Trophoblast cell (in vitro differentiated cells and primary cell): ENCODE measurements at regions not wholly inside any gene's neighbourhood (a gene's known extent, or its start where the extent isn't known, plus 50 kb on each side); places are given as distances from the start of the nearest gene placed in this dataset.
"Not testable (repeated sequence)": the region's sequence is repeated elsewhere in the genome, so short reads cannot be mapped to it uniquely, and the experiment has no call there.

Source experiments
- DNase-seq, 2 donors: peaks; one replicate each; pipeline ENCODE4 v3.0.0-alpha.2; 2016
- H2AFZ ChIP-seq: 2 replicates; pipeline ENCODE4 v1.6.1; 2013; ENCODE audit warnings: low read length, moderate library complexity, mild to moderate bottlenecking; ENCODE audit not compliant: insufficient read depth, poor library complexity
- H2AK5ac ChIP-seq: 2 replicates; pipeline ENCODE4 v1.6.1; 2013; ENCODE audit warnings: mild to moderate bottlenecking, low read length
- H2BK120ac ChIP-seq: 2 replicates; pipeline ENCODE4 v1.6.1; 2013; ENCODE audit warnings: low read length, mild to moderate bottlenecking, moderate library complexity; ENCODE audit not compliant: insufficient read depth, poor library complexity
- H2BK12ac ChIP-seq: 2 replicates; pipeline ENCODE4 v1.6.1; 2013; ENCODE audit warnings: mild to moderate bottlenecking, low read length, moderate library complexity
- H2BK5ac ChIP-seq: 2 replicates; pipeline ENCODE4 v1.6.1; 2013; ENCODE audit warnings: low read length, low read depth, moderate library complexity, mild to moderate bottlenecking; ENCODE audit not compliant: poor library complexity
- H3K14ac ChIP-seq: 2 replicates; pipeline ENCODE4 v1.6.1; 2013; ENCODE audit warnings: mild to moderate bottlenecking, low read length
- H3K18ac ChIP-seq: 2 replicates; pipeline ENCODE4 v1.6.1; 2013; ENCODE audit warnings: mild to moderate bottlenecking, low read length
- H3K23ac ChIP-seq: 2 replicates; pipeline ENCODE4 v1.6.1; 2013; ENCODE audit warnings: low read length
- H3K27ac ChIP-seq: 2 replicates; pipeline ENCODE4 v1.5.1; 2013; ENCODE audit warnings: low read depth, mild to moderate bottlenecking, inconsistent platforms, low read length, moderate library complexity
- H3K27me3 ChIP-seq: 2 replicates; pipeline ENCODE4 v1.6.1; 2013; ENCODE audit warnings: inconsistent platforms, mild to moderate bottlenecking, low read length, moderate library complexity; ENCODE audit not compliant: insufficient read depth
- H3K36me3 ChIP-seq, 2 experiments: 1 replicate in 1 of 2; 2 replicates in 1 of 2; pipeline ENCODE4 v1.6.1; 2013; ENCODE audit warnings: low read length in 2 of 2, mild to moderate bottlenecking in 2 of 2, moderate library complexity in 1 of 2; ENCODE audit not compliant: insufficient read depth in 2 of 2, control insufficient read depth in 1 of 2
- H3K4ac ChIP-seq: 2 replicates; pipeline ENCODE4 v1.6.1; 2013; ENCODE audit warnings: low read depth, mild to moderate bottlenecking, low read length, moderate library complexity
- H3K4me1 ChIP-seq, 2 experiments: 1 replicate in 1 of 2; 2 replicates in 1 of 2; pipeline ENCODE4 v1.6.1; 2013; ENCODE audit warnings: low read length in 2 of 2, mild to moderate bottlenecking in 2 of 2, moderate library complexity in 1 of 2; ENCODE audit not compliant: insufficient read depth in 2 of 2, control insufficient read depth in 1 of 2
- H3K4me2 ChIP-seq: 2 replicates; pipeline ENCODE4 v1.6.1; 2013; ENCODE audit warnings: inconsistent platforms, mild to moderate bottlenecking, low read length, moderate library complexity
- H3K4me3 ChIP-seq: 2 replicates; pipeline ENCODE4 v1.5.1; 2013; ENCODE audit warnings: mild to moderate bottlenecking, low read depth, low read length, inconsistent platforms
- H3K79me1 ChIP-seq: one replicate; pipeline ENCODE4 v1.6.1; 2013; ENCODE audit warnings: low read length
- H3K79me2 ChIP-seq: 2 replicates; pipeline ENCODE4 v1.6.1; 2013; ENCODE audit warnings: low read length, mild to moderate bottlenecking; ENCODE audit not compliant: control insufficient read depth, insufficient read depth, poor library complexity
- H3K9ac ChIP-seq: 2 replicates; pipeline ENCODE4 v1.6.1; 2013; ENCODE audit warnings: mild to moderate bottlenecking, low read length
- H3K9me3 ChIP-seq: 2 replicates; pipeline ENCODE4 v1.6.1; 2013; ENCODE audit warnings: low read depth, mild to moderate bottlenecking, control low read depth, inconsistent platforms, low read length; ENCODE audit not compliant: insufficient read depth
- H4K12ac ChIP-seq: 2 replicates; pipeline ENCODE4 v1.6.1; 2013; ENCODE audit warnings: low read depth, mild to moderate bottlenecking, low read length, moderate library complexity
- H4K8ac ChIP-seq: 2 replicates; pipeline ENCODE4 v1.6.1; 2013; ENCODE audit warnings: low read depth, mild to moderate bottlenecking, low read length, moderate library complexity
- H4K91ac ChIP-seq: one replicate; pipeline ENCODE4 v1.6.1; 2013; ENCODE audit warnings: low read depth, mild to moderate bottlenecking, low read length, moderate library complexity
- WGBS: extraction: QIAGEN DNeasy Blood & Tissue Kit; methylation state at CpG from one replicate; pipeline ENCODE4 v1.1.7; 2013; ENCODE audit warnings: missing lambda C conversion rate; ENCODE audit not compliant: insufficient read length, insufficient coverage; ENCODE audit errors: extremely low coverage; 5-methylcytosine and 5-hydroxymethylcytosine counted together

GRCh38 chr4:189658831-189659230 is 281.8 kb upstream of the FRG1 start:
- H3K18ac ChIP-seq, H3K27ac ChIP-seq, H2AK5ac ChIP-seq, H2BK120ac ChIP-seq, H3K9me3 ChIP-seq, H3K4me3 ChIP-seq, H3K14ac ChIP-seq, H3K4me2 ChIP-seq, DNase-seq, H2BK5ac ChIP-seq, H2BK12ac ChIP-seq, H3K9ac ChIP-seq, H3K27me3 ChIP-seq, H3K4me1 ChIP-seq, H3K79me2 ChIP-seq, H4K12ac ChIP-seq, H3K23ac ChIP-seq, H3K4ac ChIP-seq, H4K8ac ChIP-seq, H2AFZ ChIP-seq, H3K79me1 ChIP-seq, H3K36me3 ChIP-seq, H4K91ac ChIP-seq: not testable (repeated sequence)
- WGBS, result no CpG with 5 or more reads among the region's 5 CpGs

GRCh38 chr4:189659287-189659686 is 281.4 kb upstream of the FRG1 start:
- H3K27ac ChIP-seq, result no peak overlapping the region
- H3K4me3 ChIP-seq, result no peak overlapping the region
- H2BK5ac ChIP-seq, result no peak overlapping the region
- no peaks in the 10 kb centered on the region for H3K36me3 ChIP-seq
- H3K4me2 ChIP-seq, result no peak overlapping the region
- no peak overlapping the region for H3K23ac ChIP-seq
- no peak overlapping the region for H4K91ac ChIP-seq
- no peak overlapping the region for H2AFZ ChIP-seq
- H3K4ac ChIP-seq, result no peak overlapping the region
- no peak overlapping the region for H2BK120ac ChIP-seq
- H2BK12ac ChIP-seq, result no peak overlapping the region
- H3K79me2 ChIP-seq, result no peaks in the 10 kb centered on the region
- no peak overlapping the region for H3K14ac ChIP-seq
- H3K9ac ChIP-seq, result no peak overlapping the region
- no peak overlapping the region for H3K18ac ChIP-seq
- no peak overlapping the region for H2AK5ac ChIP-seq
- H3K79me1 ChIP-seq, result no peaks in the 10 kb centered on the region
- no peaks in the 10 kb centered on the region for H3K27me3 ChIP-seq
- DNase-seq, result peak; percentile 63 to 65
- WGBS, result no CpG with 5 or more reads among the region's 10 CpGs
- no peaks in the 10 kb centered on the region for H3K4me1 ChIP-seq
- H4K8ac ChIP-seq, result no peak overlapping the region
- H3K9me3 ChIP-seq, result peaks cover 2% of the 10 kb centered on the region
- H4K12ac ChIP-seq, result no peak overlapping the region

GRCh38 chr4:189660722-189661360 is 279.8 kb upstream of the FRG1 start:
- Histone ChIP-seq H3K14ac (no peak overlapping the region), H3K79me2 (no peaks in the 10 kb centered on the region), H2BK12ac (no peak overlapping the region), H3K79me1 (no peaks in the 10 kb centered on the region), H3K9ac (no peak overlapping the region), H2BK120ac (no peak overlapping the region), H3K23ac (no peak overlapping the region), H3K18ac (no peak overlapping the region), H4K91ac (no peak overlapping the region), H2BK5ac (no peak overlapping the region), H2AK5ac (no peak overlapping the region), H3K9me3 (peaks cover 7% of the 10 kb centered on the region), H3K4me1 (no peaks in the 10 kb centered on the region), H3K27ac (no peak overlapping the region), H3K4ac (no peak overlapping the region), H3K27me3 (no peaks in the 10 kb centered on the region), H4K8ac (no peak overlapping the region), H3K4me2 (no peak overlapping the region), H4K12ac (no peak overlapping the region), H2AFZ (no peak overlapping the region), H3K36me3 (no peaks in the 10 kb centered on the region), H3K4me3 (no peak overlapping the region)
- no CpG with 5 or more reads among the region's 16 CpGs for WGBS
- DNase-seq, result no peak

GRCh38 chr4:189664693-189665250 is 275.9 kb upstream of the FRG1 start:
- H3K18ac ChIP-seq, result no peak overlapping the region

More at GRCh38 chr4:189664693-189665250, 275.9 kb upstream of the FRG1 start:
- H4K12ac ChIP-seq, result no peak overlapping the region
- no peak overlapping the region for H2BK120ac ChIP-seq
- H2AFZ ChIP-seq, result no peak overlapping the region
- H2BK12ac ChIP-seq, result no peak overlapping the region
- H3K4me3 ChIP-seq, result no peak overlapping the region
- no peak overlapping the region for H4K8ac ChIP-seq
- H3K4ac ChIP-seq, result no peak overlapping the region
- H3K4me1 ChIP-seq, result no peaks in the 10 kb centered on the region
- H3K36me3 ChIP-seq, result no peaks in the 10 kb centered on the region
- no peak overlapping the region for H3K23ac ChIP-seq
- peaks cover 7% of the 10 kb centered on the region for H3K9me3 ChIP-seq
- H2BK5ac ChIP-seq, result no peak overlapping the region
- no peak overlapping the region for H3K27ac ChIP-seq
- H3K14ac ChIP-seq, result no peak overlapping the region
- no peaks in the 10 kb centered on the region for H3K79me2 ChIP-seq
- no peak overlapping the region for H3K9ac ChIP-seq
- H2AK5ac ChIP-seq, result no peak overlapping the region
- DNase-seq, result no peak
- no peaks in the 10 kb centered on the region for H3K27me3 ChIP-seq
- WGBS, result no CpG with 5 or more reads among the region's 27 CpGs
- no peak overlapping the region for H4K91ac ChIP-seq
- no peaks in the 10 kb centered on the region for H3K79me1 ChIP-seq
- H3K4me2 ChIP-seq, result no peak overlapping the region
